T-helper 2 cell treated with Interferon-gamma antibody and Interleukin-4, amounts not matched to agents 100 ng/mL and 5 ng/mL, for 36 hours (primary cell): ENCODE measurements at regions not wholly inside any gene's neighbourhood (a gene's known extent, or its start where the extent isn't known, plus 50 kb on each side); places are given as distances from the start of the nearest gene placed in this dataset.

Experiments used
- intact Hi-C: fragments of 100-400 bp; cut with micrococcal nuclease; formaldehyde crosslinking; loops from one replicate; pipeline ENCODE4 v1.15.1; 2023

DNA sequence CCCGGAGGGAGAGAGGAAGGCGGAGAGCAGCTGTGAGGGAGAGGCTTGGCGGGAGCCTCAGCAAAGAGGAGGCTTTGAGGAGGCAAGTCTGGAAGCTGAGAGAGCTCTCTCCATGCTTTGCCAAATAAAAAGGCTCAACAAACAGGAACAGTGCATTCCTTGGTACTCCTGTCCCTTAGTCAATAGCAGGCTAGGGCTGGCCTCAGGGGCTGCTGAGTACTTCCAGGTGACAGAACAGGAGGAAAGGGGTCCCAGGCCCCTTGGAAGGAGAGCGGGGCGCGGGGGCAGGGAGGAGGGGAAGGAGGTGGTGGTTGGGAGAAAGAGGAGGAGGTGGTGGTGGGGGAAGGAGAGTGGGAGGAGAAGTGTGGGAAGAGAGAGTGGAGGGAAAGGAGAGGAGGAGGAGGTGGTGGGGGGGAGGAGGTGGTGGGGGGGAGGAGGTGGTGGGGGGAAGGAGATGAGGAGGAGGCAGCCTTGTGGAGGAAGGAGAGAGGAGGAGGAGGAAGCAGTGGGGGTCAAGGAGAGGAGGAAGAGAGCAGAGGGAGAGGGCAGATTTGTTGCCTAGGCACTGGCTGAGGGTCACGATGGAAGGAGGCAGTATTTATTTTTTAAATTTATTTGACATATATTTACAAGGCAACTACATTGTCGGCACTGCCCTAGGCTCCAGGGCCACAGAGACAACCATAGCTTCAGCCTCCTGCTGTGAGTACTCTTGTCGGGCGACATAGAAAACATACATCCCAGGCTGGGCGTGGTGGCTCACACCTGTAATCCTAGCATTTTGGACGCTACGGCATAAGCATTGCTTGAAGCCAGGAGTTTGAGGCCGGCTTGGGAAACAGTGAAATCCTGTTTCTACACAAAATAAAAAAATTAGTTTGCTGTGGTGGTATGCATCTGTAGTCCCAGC is 74.2 kb upstream of the ZBED5 start:
- intact Hi-C loops, result loop anchor here (2.0 to 5.0 kb wide), 5 partner anchors 75 to 855 kb away; partner anchors contain the start of genes EIF4G2 and ZBED5

DNA sequence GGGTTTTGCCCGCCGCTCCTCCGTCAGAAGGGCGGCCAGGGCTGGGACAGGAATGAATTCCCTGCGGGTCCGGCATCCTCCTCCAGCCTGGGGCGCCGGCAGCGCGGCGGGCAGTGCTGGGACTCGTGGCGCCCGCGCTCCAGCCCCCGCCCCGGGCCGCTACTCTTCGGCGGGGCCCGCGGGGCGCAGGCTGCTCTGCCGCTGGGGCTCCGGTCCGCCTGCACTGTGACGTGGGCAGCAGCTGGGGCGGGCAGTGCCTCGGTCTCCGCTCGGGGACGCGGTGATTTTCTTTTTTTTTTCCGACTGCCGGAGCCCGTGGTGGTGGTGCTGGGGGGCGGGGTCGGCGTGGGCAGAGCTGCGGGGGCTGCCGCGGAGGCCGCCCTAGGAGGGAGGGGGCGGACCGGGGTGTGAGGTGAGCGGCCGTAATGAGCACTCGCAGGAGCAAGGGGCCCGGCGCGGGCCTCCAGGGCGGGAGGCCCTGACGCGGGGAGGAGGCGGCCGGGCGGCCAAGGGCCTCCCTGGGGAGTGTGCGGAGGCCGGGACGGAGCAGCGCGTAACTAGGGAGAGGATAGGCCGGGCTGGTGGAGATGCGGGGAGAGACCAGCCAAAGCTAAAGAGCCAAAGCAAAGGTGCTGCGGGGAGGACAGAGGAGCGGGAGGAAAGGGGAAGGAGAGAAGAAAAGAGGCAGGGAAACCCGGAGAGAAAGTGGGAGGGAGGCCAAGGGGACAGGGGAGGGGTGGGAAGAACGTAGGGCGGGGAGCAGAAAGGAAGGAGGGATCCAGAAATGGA is 73.3 kb upstream of the ZBED5 start:
- intact Hi-C loops, result loop anchor here (5.0 kb wide), 3 partner anchors 74 to 686 kb away; partner anchors contain the start of genes EIF4G2 and ZBED5

DNA sequence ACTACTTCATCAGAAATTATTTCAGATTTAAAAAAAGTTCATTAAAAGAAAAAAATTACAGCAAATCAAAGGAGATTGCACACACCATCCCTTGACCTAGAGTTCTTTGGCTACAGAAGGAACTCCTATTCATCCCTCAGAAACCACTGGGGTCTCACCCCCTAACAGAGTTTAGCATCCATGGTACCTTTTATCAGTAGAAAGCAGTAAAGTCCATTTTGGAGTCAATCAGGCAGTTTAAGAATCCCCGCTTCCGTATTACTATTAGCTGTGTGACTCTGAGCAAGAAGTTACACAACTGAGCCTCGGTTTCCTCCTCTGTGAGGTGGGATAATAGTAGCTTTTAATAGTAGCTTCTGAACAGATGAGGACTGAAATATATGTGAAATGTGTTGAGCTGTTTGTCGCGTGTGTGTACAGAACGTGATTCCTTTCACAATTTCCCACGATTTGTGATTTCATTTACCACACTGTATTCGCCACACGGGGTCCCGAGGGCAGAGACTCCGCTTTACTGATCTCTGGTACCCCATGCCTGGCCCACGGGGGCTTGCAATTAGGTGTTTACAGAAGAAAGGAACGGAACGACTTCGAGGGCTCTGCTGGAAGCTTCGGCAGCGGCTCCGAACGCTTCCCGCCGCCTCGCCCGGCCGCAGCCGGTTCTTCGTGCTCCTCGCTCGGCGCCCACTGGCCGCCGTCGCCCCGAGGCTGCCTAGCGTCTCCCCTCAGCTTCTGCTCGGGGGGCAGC is 72.5 kb upstream of the ZBED5 start:
- intact Hi-C loops, result loop anchor here (5.0 kb wide), 3 partner anchors 73 to 687 kb away; partner anchors contain the start of genes EIF4G2 and ZBED5

DNA sequence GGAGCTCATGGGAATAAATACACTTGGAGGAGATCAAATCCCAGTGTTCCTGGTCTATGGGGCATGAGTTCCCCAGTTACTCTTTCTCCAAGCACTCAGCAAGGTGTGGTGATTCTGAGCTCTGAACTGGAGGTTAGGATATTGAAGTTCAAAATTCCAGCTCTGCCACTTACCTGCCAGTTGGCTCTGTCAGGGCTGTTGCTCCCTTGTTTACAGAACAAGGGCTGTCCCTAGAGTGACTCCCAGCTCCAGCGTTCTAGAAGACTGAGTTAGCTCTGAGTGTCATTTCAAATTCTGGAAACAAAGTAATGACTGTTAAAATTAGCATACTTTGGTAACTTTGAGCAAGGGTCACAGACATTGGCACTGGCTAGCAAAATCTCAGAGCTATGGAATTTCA is 69.7 kb upstream of the ZBED5 start:
- intact Hi-C loops, result no loop called here

DNA sequence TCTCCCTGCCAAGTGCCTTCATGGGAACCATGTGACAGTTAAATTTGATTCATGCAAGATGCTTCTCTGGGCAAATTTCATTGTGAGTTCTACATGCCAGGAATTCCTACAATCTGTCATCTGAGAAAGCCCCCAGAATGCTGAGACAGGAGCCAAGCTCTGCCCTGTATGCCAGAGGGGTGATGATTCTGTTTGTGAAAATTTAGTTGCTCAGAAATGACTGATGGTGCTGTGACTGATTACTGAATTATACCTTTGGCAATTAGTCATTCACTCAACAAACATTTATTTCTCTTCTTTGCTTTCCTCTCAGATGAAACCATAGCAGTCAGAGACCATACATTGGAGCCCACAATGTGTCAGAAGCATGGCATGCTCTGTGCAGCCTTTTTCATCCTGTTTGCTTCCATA is 69.0 kb upstream of the ZBED5 start:
- intact Hi-C loops, result no loop called here

DNA sequence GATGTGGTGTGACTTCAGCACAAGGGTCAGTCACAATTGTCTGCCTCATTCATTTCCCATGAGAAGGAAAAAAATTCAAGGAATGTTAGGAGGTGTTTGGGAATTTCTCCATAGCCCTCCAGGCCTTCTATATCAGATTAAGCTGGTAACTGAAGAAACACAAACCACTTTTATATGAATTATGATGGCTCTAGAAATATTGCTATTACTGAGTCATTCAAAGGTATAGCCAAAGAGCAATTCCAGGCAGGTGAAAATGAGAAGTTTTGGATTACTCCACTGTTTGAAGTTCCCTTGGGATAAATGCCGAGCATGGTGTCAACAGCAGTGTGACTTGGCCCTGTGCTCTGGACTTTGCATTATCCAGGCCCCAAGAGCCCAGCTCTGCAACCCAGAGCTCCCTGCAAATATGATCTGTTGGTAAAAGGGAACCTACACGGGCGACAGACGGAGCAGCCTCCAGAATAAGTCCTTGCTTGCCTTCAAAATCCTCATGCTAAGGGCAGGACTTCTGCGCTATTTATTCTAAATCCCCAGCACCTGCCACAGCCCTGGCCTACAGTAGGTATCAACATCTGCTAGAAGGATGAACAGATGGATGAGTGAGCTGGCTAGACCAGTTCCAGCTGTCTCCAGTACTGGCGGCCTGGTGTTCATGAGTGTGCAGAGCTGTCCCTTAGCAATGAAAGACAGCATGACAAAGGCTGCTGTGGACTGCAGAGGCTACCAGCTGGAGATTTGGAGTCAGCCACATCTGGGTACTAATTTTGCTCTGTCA is 67.5 kb upstream of the ZBED5 start:
- intact Hi-C loops, result no loop called here

DNA sequence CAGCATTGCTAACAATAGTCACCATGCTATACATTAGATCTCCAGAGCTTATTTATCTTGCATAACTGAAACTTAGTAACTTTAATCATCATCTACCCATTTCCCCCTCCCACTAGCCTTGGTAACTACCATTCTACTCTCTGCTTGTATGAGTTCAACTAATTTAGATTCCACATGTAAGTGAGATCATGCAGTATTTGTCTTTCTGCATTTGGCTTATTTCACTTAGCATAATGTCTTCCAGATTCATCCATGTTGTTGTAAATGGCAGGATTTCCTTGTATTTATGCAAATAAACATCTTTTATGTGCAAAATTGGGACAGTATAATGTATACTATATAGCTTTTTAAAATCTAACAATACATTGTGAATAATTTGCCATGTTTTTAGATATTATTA is 66.0 kb upstream of the ZBED5 start:
- intact Hi-C loops, result no loop called here

DNA sequence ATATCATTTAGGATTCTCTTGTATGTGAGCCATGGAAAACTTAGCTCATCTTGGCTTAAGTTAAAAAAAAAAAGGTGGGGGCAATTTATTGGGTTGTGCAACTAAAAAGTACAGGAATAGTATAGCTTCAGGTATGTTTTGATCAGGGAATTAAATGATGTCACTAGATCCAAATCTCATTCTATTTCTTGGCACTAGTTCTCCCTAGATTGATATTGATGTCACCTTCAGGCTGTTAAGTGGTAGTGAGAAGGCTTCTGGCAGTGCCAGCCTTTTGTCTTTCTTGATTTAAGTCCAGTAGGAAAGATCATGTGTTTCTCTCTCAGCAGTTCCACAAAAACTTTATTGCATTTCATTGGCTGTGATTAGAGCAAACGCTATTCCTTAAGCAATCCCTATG is 65.0 kb upstream of the ZBED5 start:
- intact Hi-C loops, result no loop called here

DNA sequence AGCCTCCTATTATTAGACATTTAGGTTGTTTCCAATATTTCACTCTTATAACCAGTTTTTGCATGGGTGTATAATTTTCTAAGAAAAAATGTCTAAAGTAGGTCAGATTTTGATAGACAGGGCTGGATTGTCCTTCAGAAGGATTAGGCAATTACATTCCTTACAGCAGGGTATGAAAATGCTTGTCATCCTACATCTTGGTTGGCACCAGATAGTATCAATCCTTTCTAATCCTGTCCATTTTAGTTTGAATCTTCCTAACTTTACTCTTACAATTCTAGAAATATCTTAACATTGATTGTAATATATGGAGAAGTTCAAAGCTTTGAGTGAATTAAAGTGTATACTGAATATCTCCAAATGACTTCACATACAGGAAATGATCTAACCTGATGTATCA is 63.0 kb upstream of the ZBED5 start:
- intact Hi-C loops, result no loop called here

DNA sequence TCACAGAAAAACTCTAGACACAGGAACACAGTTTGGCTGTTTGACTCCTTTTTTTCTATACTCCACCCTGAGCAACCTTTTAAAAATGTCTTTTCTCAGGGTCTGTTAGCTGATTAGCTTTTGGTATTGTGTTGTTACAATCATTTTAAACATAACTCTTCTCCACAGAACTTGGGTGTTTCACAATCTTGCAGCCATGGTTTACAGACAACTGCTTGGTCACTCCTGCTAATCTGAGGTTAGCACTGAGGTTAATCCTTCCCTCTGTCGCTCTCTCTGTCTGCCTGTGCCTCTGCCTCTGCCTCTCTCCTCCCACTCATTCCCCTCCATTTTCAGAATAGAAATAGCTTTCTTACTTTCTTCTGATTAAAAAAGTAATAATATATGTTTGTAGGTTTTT is 62.4 kb upstream of the ZBED5 start:
- intact Hi-C loops, result no loop called here

DNA sequence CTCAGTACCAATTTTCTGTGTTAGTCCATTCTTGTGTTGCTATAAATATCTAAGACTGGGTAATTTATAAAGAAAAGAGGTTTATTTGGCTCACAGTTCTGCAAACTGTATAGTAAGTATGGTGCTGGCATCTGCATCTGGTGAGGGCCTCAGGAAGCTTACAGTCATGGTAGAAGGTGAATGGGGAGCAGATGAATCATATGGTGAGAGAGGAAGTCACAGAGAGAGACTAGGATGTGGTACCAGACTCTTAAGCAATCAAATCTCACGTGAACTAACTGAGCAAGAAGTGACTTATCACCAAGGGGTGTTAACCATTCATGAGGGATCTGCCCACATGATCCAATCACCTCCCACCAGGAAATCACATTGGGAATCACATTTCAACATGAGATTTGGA is 60.8 kb upstream of the ZBED5 start:
- intact Hi-C loops, result no loop called here

DNA sequence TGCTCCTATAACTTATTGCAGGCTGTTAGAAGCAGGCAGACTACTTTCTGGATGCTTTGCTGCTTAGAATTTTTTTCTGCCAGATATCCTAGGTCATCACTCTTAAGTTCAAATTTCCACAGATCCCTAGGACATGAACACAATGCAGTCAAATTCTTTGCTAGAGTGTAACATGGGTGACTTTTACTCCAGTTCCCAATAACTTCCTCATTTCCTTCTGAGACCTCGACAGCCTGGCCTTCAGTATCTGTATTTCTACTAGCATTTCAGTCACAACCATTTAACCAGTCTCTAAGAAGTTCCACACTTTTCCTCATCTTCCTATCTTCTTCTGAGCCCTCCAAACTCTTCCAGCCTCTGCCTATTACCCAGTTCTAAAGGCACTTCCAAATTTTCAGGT is 60.4 kb upstream of the ZBED5 start:
- intact Hi-C loops, result no loop called here

DNA sequence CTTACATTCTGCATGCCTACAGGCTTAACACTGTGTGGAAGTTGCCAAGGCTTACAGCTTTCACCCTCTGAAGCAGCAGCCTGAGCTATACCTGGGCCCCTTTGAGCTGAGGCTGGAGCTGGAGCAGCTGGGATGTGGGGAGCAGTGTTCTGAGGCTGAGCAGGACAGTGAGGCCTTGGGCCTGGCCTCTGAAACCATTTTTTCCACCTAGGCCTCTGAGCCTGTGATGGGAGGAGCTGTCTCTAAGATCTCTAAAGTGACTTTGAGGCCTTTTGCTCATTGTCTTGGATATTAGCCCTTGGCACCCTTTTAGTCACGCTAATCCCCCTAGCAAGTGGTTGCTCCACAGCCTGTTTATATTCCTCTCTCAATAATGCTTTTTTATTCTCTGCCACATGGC is 59.9 kb upstream of the ZBED5 start:
- intact Hi-C loops, result no loop called here

DNA sequence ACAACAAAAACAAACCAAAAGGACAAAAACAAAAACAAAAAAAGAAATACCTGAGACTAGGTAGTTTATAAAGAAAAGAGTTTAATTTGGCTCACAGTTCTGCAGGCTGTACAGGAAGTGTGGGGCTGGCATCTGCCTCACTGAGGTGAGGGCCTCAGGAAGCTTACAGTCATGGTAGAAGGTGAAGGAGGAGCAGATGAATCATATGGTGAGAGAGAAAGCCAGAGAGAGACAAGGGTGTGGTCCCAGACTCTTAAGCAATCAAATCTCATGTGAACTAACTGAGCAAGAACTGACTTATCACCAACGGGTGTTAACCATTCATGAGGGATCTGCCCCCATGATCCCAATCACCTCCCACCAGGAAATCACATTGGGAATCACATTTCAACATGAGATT is 58.8 kb upstream of the ZBED5 start:
- intact Hi-C loops, result no loop called here

DNA sequence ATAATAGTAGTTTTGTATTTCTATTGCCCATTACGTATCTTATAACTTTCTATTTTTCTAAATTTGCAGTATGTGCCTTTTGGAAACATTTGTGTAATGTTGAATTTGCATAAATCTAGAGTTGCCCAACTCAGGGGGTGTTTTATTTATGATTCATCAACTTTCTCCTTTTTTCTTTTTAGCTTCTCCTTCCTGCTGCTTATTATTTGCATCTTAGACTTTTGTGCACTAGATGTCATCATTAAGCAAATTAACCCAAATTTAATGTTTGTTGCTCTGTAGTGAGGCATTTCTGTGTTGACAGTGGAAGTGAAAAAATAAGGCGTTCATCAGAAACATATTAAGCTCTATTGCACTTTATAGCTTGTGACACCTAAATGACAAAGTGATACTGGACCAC is 56.2 kb upstream of the ZBED5 start:
- intact Hi-C loops, result no loop called here

DNA sequence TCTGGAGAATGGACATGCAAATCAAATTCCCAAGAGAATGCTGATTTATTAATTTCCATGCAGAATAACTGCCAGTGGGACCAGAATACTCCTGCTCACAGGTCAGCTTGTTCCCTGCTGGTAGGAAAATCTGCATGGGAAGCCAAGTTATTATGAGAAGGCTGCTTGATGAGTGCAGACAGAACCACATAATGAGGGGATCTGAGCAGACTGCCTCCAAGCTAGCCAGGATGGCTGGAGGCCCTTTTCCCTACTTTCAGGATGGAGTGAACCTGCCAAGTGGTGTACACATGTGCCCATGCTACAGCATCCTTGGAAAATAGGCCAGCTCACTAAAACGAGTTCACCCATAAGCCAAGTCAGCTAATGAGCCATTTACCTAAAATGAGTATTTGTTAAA is 55.2 kb upstream of the ZBED5 start:
- intact Hi-C loops, result no loop called here

DNA sequence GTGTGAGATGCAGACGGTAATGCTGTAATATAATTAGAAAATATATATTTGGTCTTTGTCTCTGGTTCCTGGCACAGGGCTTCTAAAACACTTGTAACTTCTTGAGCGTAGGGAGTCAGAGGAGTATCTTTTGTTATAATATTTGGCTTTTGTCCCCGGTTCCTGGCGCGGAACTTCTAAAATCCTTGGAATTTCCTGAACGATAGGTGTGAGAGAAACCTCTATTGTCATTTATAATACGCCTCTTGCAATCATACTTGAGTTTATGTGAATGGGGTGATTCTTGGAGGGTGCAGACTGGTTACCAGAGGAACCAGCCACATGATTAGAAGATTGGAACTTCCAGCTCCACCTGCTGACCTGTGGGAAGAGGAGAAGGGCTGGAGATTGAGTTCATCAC is 54.1 kb upstream of the ZBED5 start:
- intact Hi-C loops, result no loop called here

DNA sequence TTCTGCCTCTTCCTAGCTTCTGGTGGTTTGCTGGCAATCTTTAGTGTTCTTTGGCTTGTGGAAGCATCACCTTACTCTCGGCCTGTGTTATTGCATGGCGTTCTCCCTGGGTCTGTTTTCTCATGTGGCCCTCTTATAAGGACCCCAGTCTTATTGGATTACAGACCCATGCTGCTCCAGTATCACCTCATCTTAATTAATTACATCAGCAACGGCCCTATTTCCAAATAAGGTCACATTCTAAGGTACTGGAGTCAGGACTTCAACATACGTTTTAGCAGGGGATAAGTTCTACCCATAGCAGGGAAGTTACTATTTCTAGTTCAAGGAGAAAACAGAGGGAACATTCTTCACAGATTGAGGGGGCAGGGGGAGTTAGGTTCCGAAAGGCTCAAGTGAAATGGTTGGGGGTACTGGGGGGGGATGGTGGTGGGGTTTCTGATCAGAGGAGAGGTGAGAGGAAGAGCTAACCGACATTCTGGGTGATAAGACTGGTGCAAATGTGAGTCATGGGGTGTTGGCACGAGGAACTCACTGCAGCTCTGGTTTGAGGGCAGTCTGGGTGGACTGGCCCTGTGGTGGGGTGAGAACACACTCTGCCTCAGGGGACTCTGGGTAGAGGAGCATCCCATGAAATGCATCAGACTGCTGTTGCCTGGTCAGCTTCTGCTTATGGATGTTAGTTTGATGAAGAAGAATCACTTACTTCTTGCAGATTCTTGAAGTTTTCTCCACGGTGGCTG is 51.5 kb upstream of the ZBED5 start:
- intact Hi-C loops, result no loop called here

DNA sequence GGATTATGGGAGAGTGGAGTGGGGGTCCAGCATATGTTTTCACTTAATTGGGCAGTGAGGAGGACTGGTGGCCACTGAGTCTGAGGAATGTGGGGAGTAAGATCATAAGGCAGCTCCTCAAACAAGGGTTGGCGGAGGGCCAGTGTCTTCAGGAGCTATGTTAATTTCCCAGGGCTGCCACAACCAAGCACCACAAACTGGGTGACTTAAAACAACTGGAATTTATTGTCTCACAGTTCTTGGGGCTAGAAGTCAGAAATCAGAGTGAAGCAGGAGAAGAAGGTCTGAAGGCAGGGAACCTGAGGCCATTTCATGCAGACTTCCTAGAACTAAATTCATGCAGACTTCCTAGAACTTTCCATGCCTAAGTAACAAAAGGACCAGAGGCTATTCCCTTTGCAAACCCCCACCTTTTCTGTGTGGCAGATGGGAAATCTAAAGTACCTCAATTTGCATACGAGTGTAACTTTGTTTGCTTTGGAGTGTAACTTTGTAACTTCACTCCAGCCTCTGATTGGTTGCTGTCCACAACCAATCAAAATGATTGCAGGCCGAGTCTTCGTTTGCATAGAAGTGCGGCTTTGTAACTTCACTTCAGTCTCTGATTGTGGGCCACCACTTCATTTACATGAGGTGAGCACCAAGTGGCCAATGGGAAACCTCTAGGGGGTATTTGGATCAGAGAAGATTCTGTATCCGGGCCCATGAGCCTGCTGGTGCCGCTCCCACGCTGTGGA is 50.5 kb upstream of the ZBED5 start:
- intact Hi-C loops, result no loop called here
